ENCODE measurements at regions not wholly inside any gene's neighbourhood (a gene's known extent, or its start where the extent isn't known, plus 50 kb on each side); places are given as distances from the start of the nearest gene placed in this dataset.

- TF ChIP-seq EP300 (IDR thresholded peaks at IDR 0.05; ENCODE audit: borderline replicate concordance) (no peak), REST (IDR thresholded peaks at IDR 0.05; ENCODE audit: low read depth) (no peak)
These were observed 101.9 kb upstream of the LRIG1 start for GRCh38 chr3:66602691-66603090.

Data from Ishikawa (cell line).